Right ventricle myocardium inferior (tissue), 1 donor: ENCODE measurements at regions not wholly inside any gene's neighbourhood (a gene's known extent, or its start where the extent isn't known, plus 50 kb on each side); places are given as distances from the start of the nearest gene placed in this dataset.
"Not testable (repeated sequence)": the region's sequence is repeated elsewhere in the genome, so short reads cannot be mapped to it uniquely, and the experiment has no call there.

Experiments used
- ATAC-seq: fragments of 200-7000 bp; cut with Tn5 transposase; one replicate; pipeline ENCODE4 v1.9.1; 2020; ENCODE audit warnings: mild to moderate bottlenecking, moderate library complexity
- DNase-seq: peaks from one replicate; pipeline ENCODE4 v3.0.0; 2021; ENCODE audit errors: missing footprints
- intact Hi-C: fragments of 100-400 bp; cut with DNase I; formaldehyde crosslinking; loops from one replicate; pipeline ENCODE4 v1.11.0; 2022
- donor health status: DM: no; HTN: yes; CAD: no; lungs with severe emphysema.

DNA sequence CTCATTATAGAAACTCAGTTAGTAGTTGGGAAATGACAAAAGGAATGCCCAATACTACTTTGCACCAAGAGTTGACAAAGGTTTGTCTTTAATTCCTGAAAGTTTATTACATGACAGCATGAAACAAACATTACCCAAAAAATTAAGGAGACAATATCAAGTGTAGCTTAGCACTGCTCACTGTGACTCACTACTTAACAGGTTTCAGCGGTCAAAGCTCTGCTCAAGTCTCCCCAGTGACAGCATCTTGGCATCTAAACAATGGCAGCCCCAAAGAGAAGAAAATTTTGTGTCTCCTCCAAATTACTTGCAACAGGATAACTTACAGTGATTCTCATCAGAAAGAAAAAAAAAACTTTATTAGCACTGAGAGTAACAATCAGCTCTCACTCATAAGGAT is 1030.2 kb downstream of the EFNA5 start:
- ATAC-seq, result no peak
- intact Hi-C loops, result no loop called here
- DNase-seq, result no peak

DNA sequence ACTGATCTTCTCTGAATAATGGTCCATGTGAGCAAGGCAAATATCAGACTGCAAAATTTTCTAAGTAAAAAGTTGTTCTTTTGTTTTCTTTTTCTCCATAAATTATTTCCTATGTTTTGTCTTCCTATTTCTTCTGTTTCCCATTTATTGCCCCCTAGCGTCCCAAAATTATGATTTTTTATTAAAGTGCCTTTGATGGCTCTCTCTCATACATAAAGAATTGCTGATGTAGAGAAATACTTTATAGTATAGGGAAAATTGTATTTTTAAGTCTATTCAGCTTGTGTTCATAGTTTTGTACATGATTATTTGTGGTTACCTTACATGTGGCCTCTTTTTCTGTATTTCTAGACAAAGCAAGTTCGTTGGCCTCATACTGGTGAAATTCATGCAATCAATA is 1031.2 kb downstream of the EFNA5 start:
- DNase-seq (no peak), ATAC-seq (no peak)
- intact Hi-C loops, result no loop called here

- DNase-seq (no peak), ATAC-seq (no peak)
- intact Hi-C loops, result no loop called here
Observed at GRCh38 chr5:106637275-106637674, 1033.5 kb downstream of the EFNA5 start.

GRCh38 chr5:106634375-106634774 is 1036.4 kb downstream of the EFNA5 start:
- ATAC-seq (no peak), DNase-seq (no peak)
- intact Hi-C loops, result no loop called here

DNA sequence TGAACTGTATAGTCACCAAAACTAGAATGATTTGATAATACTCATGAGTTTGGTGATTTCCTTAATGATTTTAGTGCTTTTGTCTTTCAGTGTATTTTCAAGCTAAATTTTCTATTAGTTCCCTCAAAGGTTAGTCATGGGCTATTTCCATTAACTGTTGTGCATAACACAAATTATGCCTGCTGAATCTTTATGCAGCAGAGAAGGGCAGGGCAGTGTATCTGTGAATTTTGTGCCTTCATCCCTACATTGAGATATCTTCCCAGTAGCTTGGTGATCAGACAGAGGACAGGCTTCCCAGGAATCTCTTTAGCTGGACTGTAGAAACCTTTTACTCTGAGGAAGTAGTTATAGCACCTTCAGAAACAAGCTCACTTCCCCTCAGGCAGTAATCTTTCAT is 1036.9 kb downstream of the EFNA5 start:
- intact Hi-C loops, result no loop called here
- ATAC-seq (no peak), DNase-seq (no peak)

DNA sequence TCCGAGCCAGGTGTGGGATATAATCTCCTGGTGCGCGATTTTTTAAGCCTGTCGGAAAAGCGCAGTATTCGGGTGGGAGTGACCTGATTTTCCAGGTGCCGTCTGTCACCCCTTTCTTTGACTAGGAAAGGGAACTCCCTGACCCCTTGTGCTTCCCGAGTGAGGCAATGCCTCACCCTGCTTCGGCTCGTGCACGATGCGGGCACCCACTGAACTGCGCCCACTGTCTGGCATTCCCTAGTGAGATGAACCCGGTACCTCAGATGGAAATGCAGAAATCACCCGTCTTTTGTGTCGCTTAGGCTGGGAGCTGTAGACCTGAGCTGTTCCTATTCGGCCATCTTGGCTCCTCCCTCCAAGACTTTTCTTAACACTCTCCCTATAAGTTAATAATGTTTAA is 1042.3 kb downstream of the EFNA5 start:
- ATAC-seq, DNase-seq, intact Hi-C loops: not testable (repeated sequence)

- ATAC-seq, result no peak
- DNase-seq, result no peak
- intact Hi-C loops, result no loop called here
Observed at GRCh38 chr5:106610041-106610440, 1060.7 kb downstream of the EFNA5 start.

DNA sequence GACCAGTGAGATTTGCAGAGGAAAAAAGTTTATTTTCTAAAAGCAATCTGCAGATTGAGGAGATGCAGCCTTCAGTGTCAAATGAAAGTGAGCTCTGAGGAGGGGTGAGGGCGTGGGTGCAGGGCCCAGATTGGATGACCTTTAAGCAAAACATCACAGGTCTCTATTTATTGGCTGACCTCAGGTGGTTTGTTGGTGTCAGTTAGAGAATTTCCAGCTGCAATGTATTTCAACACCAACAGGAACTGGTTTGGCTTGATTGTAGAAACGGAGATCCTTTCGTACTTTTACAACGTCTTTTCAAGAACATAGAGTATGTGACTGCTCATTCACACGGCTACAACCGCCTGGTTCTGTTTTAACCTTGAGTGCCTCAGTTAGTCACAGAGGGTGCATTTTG is 1069.1 kb downstream of the EFNA5 start:
- ATAC-seq (peak; percentile 44), DNase-seq (no peak)
- intact Hi-C loops, result no loop called here

DNA sequence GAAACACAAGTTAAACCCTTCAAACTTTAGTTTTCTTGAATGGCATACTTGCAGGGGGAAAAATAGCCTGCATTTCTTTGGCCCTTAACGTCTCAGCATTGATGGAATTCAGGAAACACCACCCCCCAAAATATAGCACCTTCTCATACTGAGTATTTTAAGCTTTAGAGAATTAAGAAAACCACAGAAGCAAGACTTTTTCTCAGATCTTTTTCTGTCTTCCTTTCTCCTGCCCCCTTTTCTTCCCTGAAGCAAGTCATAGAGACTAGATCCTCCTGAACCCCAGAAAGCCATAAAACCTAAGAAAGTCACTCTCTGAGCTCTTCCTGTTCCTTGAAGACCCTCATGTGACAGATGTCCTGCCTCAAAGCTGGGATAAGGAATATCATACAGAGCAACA is 1069.9 kb downstream of the EFNA5 start:
- DNase-seq (no peak), ATAC-seq (no peak)
- intact Hi-C loops, result no loop called here

- no peak for ATAC-seq
- no peak for DNase-seq
- intact Hi-C loops, result no loop called here
Observed at GRCh38 chr5:106595864-106596263, 1074.9 kb downstream of the EFNA5 start.

GRCh38 chr5:106584268-106584667 is 1086.5 kb downstream of the EFNA5 start:
- no peak for ATAC-seq
- no peak for DNase-seq
- intact Hi-C loops, result no loop called here

DNA sequence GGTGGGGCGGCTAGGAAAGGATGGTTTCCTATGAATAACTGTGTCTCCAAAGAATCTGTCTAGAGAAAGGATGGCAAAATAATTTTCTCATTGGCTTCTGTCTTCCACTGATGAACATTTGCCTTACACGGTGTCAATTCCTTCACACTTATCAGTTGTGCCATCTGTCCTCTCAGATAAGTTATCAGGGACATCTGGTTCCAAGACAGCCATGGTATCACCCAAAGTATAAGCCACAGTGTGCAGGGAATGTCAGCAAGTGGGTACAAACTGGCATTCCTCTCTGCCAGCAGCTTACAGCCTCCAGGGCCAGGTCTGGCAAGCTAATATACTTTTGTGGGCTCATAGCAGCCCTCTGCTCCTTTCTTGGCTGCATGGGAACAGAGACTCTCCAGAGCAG is 1092.0 kb downstream of the EFNA5 start:
- ATAC-seq, result no peak
- DNase-seq, result no peak
- intact Hi-C loops, result no loop called here

GRCh38 chr5:106574820-106575219 is 1095.9 kb downstream of the EFNA5 start:
- intact Hi-C loops, result no loop called here
- no peak for ATAC-seq
- no peak for DNase-seq

DNA sequence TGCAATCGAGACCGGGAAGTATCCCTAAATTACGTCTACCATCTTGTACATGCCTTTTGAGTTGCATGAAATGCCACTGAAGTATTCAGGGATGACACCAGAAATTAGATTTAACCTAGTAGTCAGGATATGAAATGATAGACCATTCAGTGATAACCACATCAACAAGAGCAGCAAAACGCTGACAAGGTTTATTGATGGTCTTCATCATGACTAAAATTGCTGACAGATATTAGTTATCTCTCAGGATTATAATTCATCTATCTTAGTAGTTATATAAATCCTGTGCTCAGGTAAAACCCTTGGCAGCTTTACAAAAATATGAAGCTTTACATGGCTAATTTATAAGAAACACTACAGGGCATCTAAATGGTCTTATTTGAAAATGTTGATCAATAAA is 1104.7 kb downstream of the EFNA5 start:
- intact Hi-C loops, result no loop called here
- DNase-seq (no peak), ATAC-seq (no peak)

- intact Hi-C loops, result no loop called here
- DNase-seq (no peak), ATAC-seq (no peak)
Observed at GRCh38 chr5:106545325-106545724, 1125.4 kb downstream of the EFNA5 start.

DNA sequence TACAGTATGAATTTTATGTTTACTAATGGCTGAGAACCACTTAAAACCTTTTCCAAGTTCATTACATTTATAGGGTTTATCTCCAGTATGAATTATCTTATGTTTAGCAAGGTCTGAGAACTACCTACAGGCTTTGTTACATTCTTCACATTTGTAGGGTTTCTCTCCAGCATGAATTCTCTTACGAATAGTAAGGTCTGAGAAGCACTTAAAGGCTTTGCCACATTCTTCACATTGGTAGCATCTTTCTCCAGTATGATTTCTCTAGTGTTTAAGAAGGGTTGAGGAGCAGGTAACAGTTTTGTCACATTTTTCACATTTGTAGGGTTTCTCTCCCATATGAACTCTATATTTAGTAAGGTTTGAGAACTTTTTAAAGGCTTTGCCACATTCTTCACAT is 1127.4 kb downstream of the EFNA5 start:
- no peak for ATAC-seq
- no peak for DNase-seq
- intact Hi-C loops, result no loop called here

DNA sequence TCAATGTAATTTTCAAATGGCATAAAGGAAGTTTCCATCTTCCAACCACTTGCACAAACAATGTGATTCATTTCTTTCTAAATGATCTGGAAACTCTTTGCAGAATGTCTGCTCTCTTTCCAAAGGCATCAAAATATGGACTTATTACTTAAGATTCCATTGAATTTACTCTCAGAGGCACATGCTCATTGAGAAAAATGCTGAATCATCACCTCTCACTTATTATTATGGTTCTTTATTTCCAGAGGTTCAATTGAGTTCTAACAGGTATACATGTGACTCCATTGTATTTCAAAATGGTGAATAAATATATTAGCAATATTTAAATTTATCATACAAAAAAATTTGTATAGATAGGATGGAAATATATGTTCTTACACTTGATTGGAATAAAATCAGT is 1140.6 kb downstream of the EFNA5 start:
- ATAC-seq (no peak), DNase-seq (no peak)
- intact Hi-C loops, result no loop called here

- intact Hi-C loops, result no loop called here
- DNase-seq, result no peak
- ATAC-seq, result no peak
Observed at GRCh38 chr5:106525438-106525837, 1145.3 kb downstream of the EFNA5 start.

DNA sequence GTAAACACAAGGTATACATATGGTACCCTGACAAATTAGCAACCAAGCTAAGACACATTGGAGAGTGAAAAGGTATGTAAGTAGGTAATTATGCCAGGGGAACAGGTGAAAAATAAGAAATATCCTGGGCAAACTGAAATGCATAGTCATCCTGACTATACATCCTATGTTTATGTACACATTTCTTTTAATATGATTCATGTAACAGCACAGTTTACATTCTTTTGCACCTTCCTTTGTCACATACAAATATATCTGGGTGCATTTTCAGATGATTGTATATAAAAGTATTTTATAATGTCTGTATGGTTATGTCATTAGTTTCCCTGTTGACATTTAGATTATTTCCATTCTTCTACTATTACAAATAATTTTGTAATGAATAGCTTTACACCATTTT is 1146.9 kb downstream of the EFNA5 start:
- ATAC-seq, result no peak
- DNase-seq, result no peak
- intact Hi-C loops, result no loop called here

DNA sequence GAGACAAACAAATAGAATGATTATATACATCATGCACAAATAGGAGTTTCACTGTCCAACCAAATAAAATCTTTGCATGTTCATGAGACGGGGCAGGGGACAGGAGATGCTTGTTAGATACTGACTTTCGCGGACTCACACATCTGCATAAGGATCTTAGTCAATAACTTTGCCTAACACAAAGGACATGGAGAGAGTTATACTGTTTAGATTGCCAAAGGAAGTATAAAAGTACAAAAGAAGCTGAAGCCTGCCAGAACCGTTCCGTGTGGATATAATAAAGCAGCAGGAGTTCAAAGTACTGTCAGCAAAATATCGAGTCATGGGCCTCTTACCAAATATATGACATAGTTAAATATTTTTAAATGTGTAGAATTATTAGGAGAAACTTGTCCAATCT is 1148.4 kb downstream of the EFNA5 start:
- DNase-seq (no peak), ATAC-seq (no peak)
- intact Hi-C loops, result no loop called here

- no peak for DNase-seq
- intact Hi-C loops, result no loop called here
- no peak for ATAC-seq
Observed at GRCh38 chr5:106521701-106522100, 1149.0 kb downstream of the EFNA5 start.

DNA sequence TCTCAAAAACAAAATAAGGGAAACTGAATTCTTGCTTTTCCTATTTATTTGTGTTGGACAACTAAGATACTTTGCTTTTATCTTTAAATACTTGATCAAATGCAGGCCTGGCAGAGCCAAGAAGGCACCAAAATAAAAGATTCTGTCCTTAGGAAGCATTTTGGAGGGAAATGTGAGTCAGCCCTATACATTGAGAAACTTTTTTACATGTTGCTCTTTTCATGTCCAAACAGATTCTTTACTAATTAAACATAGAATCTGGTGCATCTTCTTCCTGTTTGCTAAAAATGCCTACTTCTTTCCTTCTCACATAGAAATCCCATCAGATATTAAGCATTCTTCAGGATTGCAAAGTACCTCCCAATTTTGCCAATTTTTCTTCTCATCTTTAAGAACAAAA is 1160.4 kb downstream of the EFNA5 start:
- DNase-seq, result no peak
- no peak for ATAC-seq
- intact Hi-C loops, result no loop called here
